GM18517 (cell line): ENCODE measurements at regions not wholly inside any gene's neighbourhood (a gene's known extent, or its start where the extent isn't known, plus 50 kb on each side); places are given as distances from the start of the nearest gene placed in this dataset.

ENCODE experiments used
- ATAC-seq: cut with Tn5 transposase; IDR thresholded peaks from one replicate; pipeline ENCODE4 v1.9.1; 2021; ENCODE audit warnings: mild to moderate bottlenecking, moderate library complexity; ENCODE audit not compliant: unreplicated experiment

DNA sequence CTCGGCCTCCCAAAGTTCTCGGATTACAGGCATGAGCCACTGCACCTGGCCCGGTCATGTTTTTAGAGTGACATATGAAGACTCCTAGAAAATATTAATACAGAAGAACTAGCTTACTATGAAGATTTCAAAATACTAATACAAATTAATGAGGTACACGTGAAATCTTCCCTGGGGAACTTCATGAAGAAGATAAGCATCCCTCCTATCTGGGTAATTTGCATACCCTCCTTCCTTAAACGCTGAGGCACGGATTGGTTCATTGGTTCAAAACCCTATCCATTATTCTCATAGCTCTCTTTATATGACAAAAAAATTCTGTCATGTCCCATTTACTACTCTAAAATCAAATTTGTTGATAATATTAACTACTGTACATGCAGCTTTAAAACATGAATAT, 224.8 kb upstream of the KLF14 start:
- no peak for ATAC-seq

- no peak for ATAC-seq
Observed at GRCh38 chr7:130959743-130960207, 225.8 kb upstream of the KLF14 start.

GRCh38 chr7:130960208-130960988, 226.4 kb upstream of the KLF14 start:
- no peak for ATAC-seq

- peak; percentile 74 for ATAC-seq
Observed at GRCh38 chr7:130961128-130961601, 227.2 kb upstream of the KLF14 start.

- ATAC-seq, result no peak
Observed at GRCh38 chr7:130962109-130962508, 228.1 kb upstream of the KLF14 start.

DNA sequence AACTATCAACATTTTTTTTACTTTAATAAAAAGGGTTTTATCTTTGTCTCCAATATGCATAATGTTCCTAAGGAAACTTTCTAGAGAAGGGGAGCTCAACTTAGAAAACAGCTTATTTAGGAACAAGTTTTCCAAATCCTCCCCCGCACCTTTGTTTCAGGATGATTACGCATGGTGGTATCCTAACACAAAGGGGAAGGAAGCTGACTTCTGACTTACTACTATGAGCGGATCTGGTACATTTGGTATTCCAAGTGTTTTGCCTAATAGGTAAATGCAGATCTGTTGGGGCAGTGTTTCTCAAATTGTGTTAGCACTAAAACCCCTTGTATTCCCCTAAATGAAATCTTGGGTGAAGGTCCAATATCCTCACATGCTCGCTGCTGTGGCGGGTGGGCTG, 229.3 kb upstream of the KLF14 start:
- no peak for ATAC-seq

- no peak for ATAC-seq
Observed at GRCh38 chr7:130965515-130965914, 231.5 kb upstream of the KLF14 start.

DNA sequence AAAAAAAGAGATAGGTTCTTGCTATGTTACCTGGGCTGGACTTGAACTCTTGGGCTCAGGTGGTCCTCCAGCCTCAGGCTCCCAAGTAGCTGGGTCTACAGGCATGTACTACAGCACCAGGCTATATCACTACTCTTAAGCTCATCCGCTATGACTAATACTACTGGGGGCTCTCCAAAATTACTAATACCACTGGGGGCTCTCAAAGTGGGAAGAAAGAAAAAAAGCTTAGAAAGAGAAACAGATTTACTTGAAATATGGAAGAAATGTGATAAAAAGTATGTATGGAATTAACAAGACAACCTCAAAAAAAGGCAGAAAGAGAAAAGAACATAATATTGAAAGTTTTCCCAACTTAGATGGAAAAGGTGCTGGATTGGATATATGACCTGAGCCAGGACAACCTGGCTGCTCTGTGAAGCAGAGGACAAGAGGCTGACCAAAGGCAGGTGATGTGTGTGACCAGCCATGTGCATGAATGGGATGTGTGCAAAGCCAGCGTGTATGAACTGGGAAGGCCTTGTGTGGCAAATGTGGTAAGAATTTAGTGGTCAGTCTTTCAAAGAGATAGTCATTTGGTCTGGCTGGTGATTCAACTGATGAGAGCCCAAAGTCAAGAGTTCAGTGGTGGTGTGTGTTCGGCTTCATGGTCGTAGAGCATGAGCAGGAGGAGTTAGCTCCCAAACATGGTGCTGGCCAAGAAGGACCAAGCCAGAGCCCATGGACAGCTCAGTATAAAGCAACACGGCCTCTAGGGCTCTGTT, 232.4 kb upstream of the KLF14 start:
- peak; percentile 49 for ATAC-seq

DNA sequence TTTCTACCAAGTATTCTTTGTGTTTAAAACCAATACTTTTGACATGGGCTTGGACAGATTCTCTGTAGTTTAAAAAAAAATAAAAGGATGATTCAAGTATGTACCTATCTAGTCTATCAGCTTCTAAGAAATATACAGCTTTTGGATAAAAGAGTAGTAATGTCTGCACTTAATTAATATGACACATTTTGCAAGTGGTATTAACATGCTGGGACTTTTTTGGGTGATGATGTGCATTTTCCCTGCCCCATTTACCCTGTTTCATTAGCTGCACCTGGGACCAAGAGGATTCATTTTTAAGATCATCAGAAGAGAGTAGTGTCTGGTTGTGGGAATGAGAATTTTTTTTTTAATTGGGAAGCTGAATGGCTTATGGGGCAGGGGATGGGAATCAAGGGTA, 236.2 kb upstream of the KLF14 start:
- no peak for ATAC-seq

GRCh38 chr7:130970696-130971095, 236.7 kb upstream of the KLF14 start:
- no peak for ATAC-seq

GRCh38 chr7:130971297-130971696, 237.3 kb upstream of the KLF14 start:
- ATAC-seq, result no peak

- ATAC-seq, result no peak
Observed at GRCh38 chr7:130972201-130972600, 238.2 kb upstream of the KLF14 start.

GRCh38 chr7:130973637-130974036, 239.6 kb upstream of the KLF14 start:
- no peak for ATAC-seq

DNA sequence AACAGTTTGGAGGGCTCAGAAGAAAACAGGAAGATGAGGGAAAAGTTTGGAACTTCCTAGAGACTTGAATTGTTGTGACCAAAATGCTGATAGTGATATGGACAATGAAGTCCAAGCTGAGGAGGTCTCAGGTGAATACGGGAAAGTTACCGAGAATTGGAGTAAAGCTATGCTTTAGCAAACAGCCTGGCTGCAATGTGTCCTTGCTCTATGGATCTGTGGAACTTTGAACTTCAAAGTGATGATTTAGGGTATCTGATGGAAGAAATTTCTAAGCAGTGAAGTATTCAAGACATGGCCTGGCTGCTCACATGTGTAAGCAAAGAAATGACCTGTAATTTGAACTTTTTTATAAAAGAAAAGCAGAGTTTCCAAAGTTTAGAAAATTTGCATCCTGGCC, 240.2 kb upstream of the KLF14 start:
- no peak for ATAC-seq

DNA sequence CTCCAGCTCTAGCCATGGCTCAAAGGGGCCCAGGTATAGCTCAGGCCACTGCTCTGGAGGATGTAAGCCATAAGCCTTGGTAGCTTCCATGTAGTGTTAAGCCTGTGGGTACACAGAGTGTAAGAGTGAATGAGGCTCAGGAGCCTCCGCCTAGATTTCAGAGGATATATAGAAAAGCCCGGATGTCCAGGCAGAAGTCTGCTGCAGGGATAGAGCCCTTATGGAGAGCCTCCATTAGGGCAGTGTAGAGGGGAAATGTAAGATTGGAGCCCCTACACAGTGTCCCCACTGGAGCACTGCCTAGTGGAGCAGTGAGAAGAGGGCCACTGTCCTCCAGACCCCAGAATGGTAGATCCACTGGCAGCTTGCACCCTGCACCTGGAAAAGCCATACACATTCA, 240.8 kb upstream of the KLF14 start:
- no peak for ATAC-seq

DNA sequence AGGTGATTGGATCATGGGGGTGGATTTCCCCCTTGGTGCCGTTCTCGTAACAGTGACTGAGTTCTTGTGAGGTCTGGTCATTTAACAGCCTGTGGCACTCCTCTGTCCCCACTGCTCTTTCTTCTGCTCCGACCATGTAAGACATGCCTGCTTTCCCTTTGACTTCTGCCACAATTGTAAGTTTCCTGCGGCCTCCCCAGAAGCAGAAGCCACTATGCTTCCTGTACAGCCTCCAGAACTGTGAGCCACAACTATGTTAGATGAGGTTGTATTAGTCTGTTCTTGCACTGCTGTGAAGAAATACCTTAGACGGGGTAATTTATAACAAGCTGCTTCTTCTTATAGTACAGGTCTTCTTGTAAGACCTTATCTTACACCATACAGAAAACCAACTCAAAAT, 241.7 kb upstream of the KLF14 start:
- no peak for ATAC-seq

GRCh38 chr7:130982160-130982638, 248.2 kb upstream of the KLF14 start:
- peak; percentile 67 for ATAC-seq

DNA sequence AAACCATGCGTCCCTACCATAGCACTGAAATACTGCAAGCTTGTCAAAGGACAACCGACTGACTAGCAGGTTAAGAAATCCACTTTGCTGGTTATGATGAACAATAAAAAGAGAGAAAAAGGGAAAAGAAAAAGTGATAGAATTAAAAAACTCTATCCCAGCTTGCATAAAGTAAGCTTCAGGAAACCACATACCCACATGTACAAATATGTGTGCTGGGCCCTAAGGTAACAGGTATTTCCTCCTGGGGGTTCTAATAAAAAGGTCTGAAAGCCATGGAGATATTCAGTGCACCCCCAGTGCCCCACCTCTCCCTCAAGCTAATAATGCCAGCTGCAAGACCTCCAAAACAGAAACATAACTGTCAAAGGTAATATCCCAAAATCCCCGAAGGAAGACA, 248.6 kb upstream of the KLF14 start:
- ATAC-seq, result no peak

DNA sequence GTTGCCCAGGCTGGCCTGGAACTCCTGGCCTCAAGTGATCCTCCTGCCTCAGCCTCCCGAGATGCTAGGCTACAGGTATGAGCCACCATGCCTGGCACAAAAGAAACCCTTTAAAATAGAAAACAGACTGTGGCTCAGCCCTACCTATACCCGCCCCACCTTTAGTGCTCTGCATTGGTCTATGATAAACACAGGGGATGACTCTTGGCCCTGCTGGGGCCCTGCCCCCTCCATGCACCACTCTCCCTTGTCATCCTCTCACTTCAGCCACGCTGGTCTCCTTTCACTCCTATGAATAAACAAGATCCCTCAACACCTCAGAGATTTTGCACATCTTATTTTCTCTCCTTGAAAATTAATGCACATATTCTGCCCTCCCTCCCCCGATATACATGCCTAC, 251.4 kb upstream of the KLF14 start:
- ATAC-seq, result no peak

DNA sequence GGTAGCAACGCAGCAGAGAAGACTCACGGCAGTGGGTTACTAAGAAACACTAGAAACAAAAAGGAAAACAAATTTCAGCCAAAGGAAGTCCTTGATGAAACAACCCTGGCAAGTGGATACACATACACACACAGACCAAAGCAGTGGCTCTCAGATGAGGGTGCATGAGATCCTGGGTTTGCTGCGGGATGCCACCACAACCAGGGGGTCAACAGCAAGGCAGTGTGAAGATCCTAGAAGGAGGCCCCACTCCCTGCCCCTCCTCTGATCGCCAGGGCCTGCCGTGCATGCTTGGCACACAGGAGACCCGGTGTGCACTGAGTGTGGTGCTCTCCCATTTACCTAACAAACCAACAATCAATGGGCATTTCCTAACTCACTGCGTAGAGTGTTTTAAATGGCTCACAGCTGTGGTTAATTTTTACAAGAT, 252.3 kb upstream of the KLF14 start:
- no peak for ATAC-seq

DNA sequence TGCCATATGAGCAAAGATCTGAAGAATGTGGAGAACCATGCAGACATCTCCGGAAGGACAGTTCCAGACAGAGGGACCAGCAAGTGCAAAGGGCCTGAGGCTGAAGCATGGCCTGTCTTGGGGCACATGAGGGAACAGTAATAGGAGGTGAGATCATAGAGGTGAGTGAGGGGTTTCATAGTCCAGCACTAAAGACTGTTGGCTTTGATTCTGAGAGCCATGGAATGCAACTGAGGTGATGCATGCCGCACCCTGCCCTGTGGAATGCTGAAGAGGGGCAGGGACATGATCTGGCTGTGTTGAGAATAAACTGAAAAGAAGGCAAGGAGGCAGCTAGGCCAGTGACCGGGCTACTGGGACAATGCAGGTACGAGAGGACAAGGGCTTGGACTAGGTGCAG, 253.1 kb upstream of the KLF14 start:
- no peak for ATAC-seq

GRCh38 chr7:130988443-130988842, 254.4 kb upstream of the KLF14 start:
- no peak for ATAC-seq
